GM23338 (cell line): ENCODE measurements at regions not wholly inside any gene's neighbourhood (a gene's known extent, or its start where the extent isn't known, plus 50 kb on each side); places are given as distances from the start of the nearest gene placed in this dataset.

Experiments used
- ATAC-seq: fragments of 200-7000 bp; cut with Tn5 transposase; 3 replicates; pipeline ENCODE4 v1.9.1; 2020
- DNase-seq: peaks from one replicate; pipeline ENCODE4 v3.0.0-alpha.2; 2015; ENCODE audit warnings: low spot score
- H2AFZ ChIP-seq: fragments of 200-600 bp; sonication (generic); 2 replicates; pipeline ENCODE4 v1.8.0; 2016; ENCODE audit warnings: antibody characterized with exemption, mild to moderate bottlenecking, moderate library complexity
- H3F3A ChIP-seq: fragments of 200-600 bp; sonication (generic); replicated peaks from 2 replicates; pipeline ENCODE4 v1.8.0; 2017; ENCODE audit warnings: antibody characterized with exemption, mixed run types, low read depth
- H3K27ac ChIP-seq: fragments of 200-600 bp; sonication (generic); 2 replicates; pipeline ENCODE4 v1.6.1; 2016; ENCODE audit warnings: low read depth
- H3K27me3 ChIP-seq: fragments of 200-600 bp; sonication (generic); 2 replicates; pipeline ENCODE4 v1.8.0; 2016; ENCODE audit warnings: mild to moderate bottlenecking, mixed run types, moderate library complexity; ENCODE audit not compliant: insufficient read depth
- H3K36me3 ChIP-seq: fragments of 200-600 bp; sonication (generic); 2 replicates; pipeline ENCODE4 v1.8.0; 2016; ENCODE audit warnings: mild to moderate bottlenecking; ENCODE audit not compliant: insufficient read depth
- H3K4me1 ChIP-seq: fragments of 200-600 bp; sonication (generic); 2 replicates; pipeline ENCODE4 v1.8.0; 2016; ENCODE audit warnings: mild to moderate bottlenecking, moderate library complexity; ENCODE audit not compliant: insufficient read depth
- H3K4me2 ChIP-seq: fragments of 200-600 bp; sonication (generic); 2 replicates; pipeline ENCODE4 v1.7.1; 2017; ENCODE audit warnings: mixed run types
- H3K4me3 ChIP-seq: fragments of 200-600 bp; sonication (generic); 2 replicates; pipeline ENCODE4 v1.6.1; 2016; ENCODE audit warnings: mixed run types
- H3K79me2 ChIP-seq: fragments of 200-600 bp; sonication (generic); replicated peaks from 2 replicates; pipeline ENCODE4 v1.8.0; 2017; ENCODE audit warnings: mild to moderate bottlenecking; ENCODE audit not compliant: insufficient read depth
- H3K9me2 ChIP-seq: fragments of 200-600 bp; sonication (generic); 2 replicates; pipeline ENCODE4 v1.8.0; 2017; ENCODE audit not compliant: insufficient read depth
- H4K20me1 ChIP-seq: fragments of 200-600 bp; sonication (generic); replicated peaks from 2 replicates; pipeline ENCODE4 v1.8.0; 2017; ENCODE audit warnings: mild to moderate bottlenecking; ENCODE audit not compliant: insufficient read depth
- H3K27ac Mint-ChIP-seq: 2 replicates; pipeline ENCODE4 v1.8.0; 2020; ENCODE audit warnings: inconsistent platforms, mild to moderate bottlenecking, moderate library complexity, mixed read lengths
- H3K27me3 Mint-ChIP-seq: 3 replicates; pipeline ENCODE4 v1.8.0; 2022; ENCODE audit warnings: low read depth, mild to moderate bottlenecking, moderate library complexity, mixed read lengths, inconsistent platforms; ENCODE audit not compliant: insufficient read depth, poor library complexity
- H3K36me3 Mint-ChIP-seq: 3 replicates; pipeline ENCODE4 v1.8.0; 2021; ENCODE audit warnings: low read depth, mild to moderate bottlenecking, inconsistent platforms, moderate library complexity, mixed read lengths
- H3K4me1 Mint-ChIP-seq: 3 replicates; pipeline ENCODE4 v1.8.0; 2020; ENCODE audit warnings: mild to moderate bottlenecking, inconsistent platforms, mixed read lengths
- H3K4me3 Mint-ChIP-seq: 3 replicates; pipeline ENCODE4 v1.8.0; 2021; ENCODE audit warnings: moderate library complexity, mild to moderate bottlenecking, inconsistent platforms, mixed read lengths
- H3K9me3 Mint-ChIP-seq: 3 replicates; pipeline ENCODE4 v1.8.0; 2020; ENCODE audit warnings: moderate library complexity, mild to moderate bottlenecking, inconsistent platforms, mixed read lengths
- CREB1 ChIP-seq: fragments of 250-450 bp; sonication (Bioruptor Pico); IDR thresholded peaks from 2 replicates; pipeline ENCODE4 v1.5.0; 2020; ENCODE audit warnings: low read depth, mild to moderate bottlenecking, moderate library complexity
- EZH2 ChIP-seq: fragments of 200-600 bp; sonication (generic); IDR thresholded peaks from one replicate; pipeline ENCODE4 v1.8.0; 2017; ENCODE audit warnings: antibody characterized with exemption, mild to moderate bottlenecking, low read depth; ENCODE audit not compliant: unreplicated experiment
- JUNB ChIP-seq: IDR thresholded peaks from one replicate; pipeline ENCODE4 v1.6.1; 2016; ENCODE audit warnings: antibody characterized with exemption; ENCODE audit not compliant: unreplicated experiment
- NANOG ChIP-seq: IDR thresholded peaks from 2 replicates; pipeline ENCODE4 v1.6.1; 2016; ENCODE audit warnings: antibody characterized with exemption, borderline replicate concordance
- POLR2AphosphoS5 ChIP-seq: IDR thresholded peaks from 2 replicates; pipeline ENCODE4 v1.6.1; 2016; ENCODE audit warnings: antibody characterized with exemption, low read depth
- ZNF114 ChIP-seq: fragments of 250-450 bp; sonication (Bioruptor Pico); IDR thresholded peaks from 2 replicates; pipeline ENCODE4 v1.5.0; 2020; ENCODE audit warnings: mild to moderate bottlenecking, moderate library complexity
- ZNF462 ChIP-seq: fragments of 250-450 bp; sonication (Bioruptor Pico); IDR thresholded peaks from 2 replicates; pipeline ENCODE4 v1.5.0; 2020; ENCODE audit warnings: mild to moderate bottlenecking, moderate library complexity
- TF ChIP-seq, protein P1 (sequence below): IDR thresholded peaks from one replicate; pipeline ENCODE4 v1.6.1; 2018; ENCODE audit warnings: antibody characterized with exemption; ENCODE audit not compliant: unreplicated experiment
- TF ChIP-seq, protein P2 (sequence below), 2 experiments: fragments of 200-600 bp in 1 of 2; sonication (generic) in 1 of 2; conservative IDR thresholded peaks; 2 replicates each; pipeline versions ENCODE4 v1.5.1 to v1.6.1; 2016 to 2017; ENCODE audit warnings: antibody characterized with exemption in 2 of 2, low read depth in 2 of 2, mild to moderate bottlenecking in 2 of 2, moderate library complexity in 1 of 2
- TF ChIP-seq, protein P3 (sequence below): IDR thresholded peaks from 2 replicates; pipeline ENCODE4 v1.6.1; 2016; ENCODE audit warnings: antibody characterized with exemption

DNA sequence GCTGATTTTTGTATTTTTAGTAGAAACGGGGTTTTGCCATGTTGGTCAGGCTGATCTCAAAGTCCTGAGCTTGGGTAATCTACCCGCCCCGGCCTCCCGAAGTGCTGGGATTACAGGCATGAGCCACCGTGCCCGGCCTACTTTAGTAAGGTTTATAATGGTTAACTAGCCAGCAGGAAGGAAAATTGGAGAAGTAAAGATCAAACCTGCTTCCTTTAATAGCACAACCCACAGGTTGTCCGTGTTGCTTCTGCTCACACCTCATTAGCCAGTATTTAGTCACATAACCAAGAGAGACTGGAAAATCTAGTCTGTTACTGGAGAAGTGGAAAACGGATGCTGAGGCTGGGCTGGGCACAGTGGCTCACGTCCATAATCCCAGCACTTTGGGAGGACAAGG, 51.9 kb upstream of the TBL1XR1 start:
- no peaks in the 10 kb centered on the region for H3K79me2 ChIP-seq
- H3K9me3 Mint-ChIP-seq: peaks cover 5% of the 10 kb centered on the region; the same call in 2 of the 3 replicates
- no peak overlapping the region for H2AFZ ChIP-seq
- H3K4me2 ChIP-seq: no peak overlapping the region
- no peaks in the 10 kb centered on the region for H3K9me2 ChIP-seq
- peaks cover 2% of the 10 kb centered on the region for H3K27me3 Mint-ChIP-seq
- DNase-seq (no peak), ATAC-seq (no peak)
- no peaks in the 10 kb centered on the region for H3F3A ChIP-seq
- H3K4me1 ChIP-seq: 0 out of 2 replicates have a peak, but pooled peaks cover 10% of the 10 kb centered on the region
- TF ChIP-seq POLR2AphosphoS5: no peak
- TF ChIP-seq, protein P1, sequence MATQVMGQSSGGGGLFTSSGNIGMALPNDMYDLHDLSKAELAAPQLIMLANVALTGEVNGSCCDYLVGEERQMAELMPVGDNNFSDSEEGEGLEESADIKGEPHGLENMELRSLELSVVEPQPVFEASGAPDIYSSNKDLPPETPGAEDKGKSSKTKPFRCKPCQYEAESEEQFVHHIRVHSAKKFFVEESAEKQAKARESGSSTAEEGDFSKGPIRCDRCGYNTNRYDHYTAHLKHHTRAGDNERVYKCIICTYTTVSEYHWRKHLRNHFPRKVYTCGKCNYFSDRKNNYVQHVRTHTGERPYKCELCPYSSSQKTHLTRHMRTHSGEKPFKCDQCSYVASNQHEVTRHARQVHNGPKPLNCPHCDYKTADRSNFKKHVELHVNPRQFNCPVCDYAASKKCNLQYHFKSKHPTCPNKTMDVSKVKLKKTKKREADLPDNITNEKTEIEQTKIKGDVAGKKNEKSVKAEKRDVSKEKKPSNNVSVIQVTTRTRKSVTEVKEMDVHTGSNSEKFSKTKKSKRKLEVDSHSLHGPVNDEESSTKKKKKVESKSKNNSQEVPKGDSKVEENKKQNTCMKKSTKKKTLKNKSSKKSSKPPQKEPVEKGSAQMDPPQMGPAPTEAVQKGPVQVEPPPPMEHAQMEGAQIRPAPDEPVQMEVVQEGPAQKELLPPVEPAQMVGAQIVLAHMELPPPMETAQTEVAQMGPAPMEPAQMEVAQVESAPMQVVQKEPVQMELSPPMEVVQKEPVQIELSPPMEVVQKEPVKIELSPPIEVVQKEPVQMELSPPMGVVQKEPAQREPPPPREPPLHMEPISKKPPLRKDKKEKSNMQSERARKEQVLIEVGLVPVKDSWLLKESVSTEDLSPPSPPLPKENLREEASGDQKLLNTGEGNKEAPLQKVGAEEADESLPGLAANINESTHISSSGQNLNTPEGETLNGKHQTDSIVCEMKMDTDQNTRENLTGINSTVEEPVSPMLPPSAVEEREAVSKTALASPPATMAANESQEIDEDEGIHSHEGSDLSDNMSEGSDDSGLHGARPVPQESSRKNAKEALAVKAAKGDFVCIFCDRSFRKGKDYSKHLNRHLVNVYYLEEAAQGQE: no peak
- TF ChIP-seq ZNF114 (CRISPR knock-in tag): no peak
- no peak for TF ChIP-seq NANOG
- TF ChIP-seq, protein P2, sequence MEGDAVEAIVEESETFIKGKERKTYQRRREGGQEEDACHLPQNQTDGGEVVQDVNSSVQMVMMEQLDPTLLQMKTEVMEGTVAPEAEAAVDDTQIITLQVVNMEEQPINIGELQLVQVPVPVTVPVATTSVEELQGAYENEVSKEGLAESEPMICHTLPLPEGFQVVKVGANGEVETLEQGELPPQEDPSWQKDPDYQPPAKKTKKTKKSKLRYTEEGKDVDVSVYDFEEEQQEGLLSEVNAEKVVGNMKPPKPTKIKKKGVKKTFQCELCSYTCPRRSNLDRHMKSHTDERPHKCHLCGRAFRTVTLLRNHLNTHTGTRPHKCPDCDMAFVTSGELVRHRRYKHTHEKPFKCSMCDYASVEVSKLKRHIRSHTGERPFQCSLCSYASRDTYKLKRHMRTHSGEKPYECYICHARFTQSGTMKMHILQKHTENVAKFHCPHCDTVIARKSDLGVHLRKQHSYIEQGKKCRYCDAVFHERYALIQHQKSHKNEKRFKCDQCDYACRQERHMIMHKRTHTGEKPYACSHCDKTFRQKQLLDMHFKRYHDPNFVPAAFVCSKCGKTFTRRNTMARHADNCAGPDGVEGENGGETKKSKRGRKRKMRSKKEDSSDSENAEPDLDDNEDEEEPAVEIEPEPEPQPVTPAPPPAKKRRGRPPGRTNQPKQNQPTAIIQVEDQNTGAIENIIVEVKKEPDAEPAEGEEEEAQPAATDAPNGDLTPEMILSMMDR (conservative IDR thresholded peaks at IDR 0.05; ENCODE audit: low read depth in 2 of 2): no peak
- no peak for TF ChIP-seq EZH2
- TF ChIP-seq JUNB: no peak
- TF ChIP-seq CREB1 (CRISPR knock-in tag): no peak
- TF ChIP-seq, protein P3, sequence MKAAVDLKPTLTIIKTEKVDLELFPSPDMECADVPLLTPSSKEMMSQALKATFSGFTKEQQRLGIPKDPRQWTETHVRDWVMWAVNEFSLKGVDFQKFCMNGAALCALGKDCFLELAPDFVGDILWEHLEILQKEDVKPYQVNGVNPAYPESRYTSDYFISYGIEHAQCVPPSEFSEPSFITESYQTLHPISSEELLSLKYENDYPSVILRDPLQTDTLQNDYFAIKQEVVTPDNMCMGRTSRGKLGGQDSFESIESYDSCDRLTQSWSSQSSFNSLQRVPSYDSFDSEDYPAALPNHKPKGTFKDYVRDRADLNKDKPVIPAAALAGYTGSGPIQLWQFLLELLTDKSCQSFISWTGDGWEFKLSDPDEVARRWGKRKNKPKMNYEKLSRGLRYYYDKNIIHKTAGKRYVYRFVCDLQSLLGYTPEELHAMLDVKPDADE: no peak
- no peaks in the 10 kb centered on the region for H3K36me3 ChIP-seq
- no peaks in the 10 kb centered on the region for H3K27me3 ChIP-seq
- peaks cover 6% of the 10 kb centered on the region for H3K4me1 Mint-ChIP-seq
- no peaks in the 10 kb centered on the region; the same call in 2 of the 3 replicates for H3K36me3 Mint-ChIP-seq
- H3K27ac ChIP-seq: no peak overlapping the region
- no peaks in the 10 kb centered on the region for H4K20me1 ChIP-seq
- no peak overlapping the region for H3K4me3 ChIP-seq
- no peak overlapping the region for H3K27ac Mint-ChIP-seq
- no peak overlapping the region for H3K4me3 Mint-ChIP-seq

DNA sequence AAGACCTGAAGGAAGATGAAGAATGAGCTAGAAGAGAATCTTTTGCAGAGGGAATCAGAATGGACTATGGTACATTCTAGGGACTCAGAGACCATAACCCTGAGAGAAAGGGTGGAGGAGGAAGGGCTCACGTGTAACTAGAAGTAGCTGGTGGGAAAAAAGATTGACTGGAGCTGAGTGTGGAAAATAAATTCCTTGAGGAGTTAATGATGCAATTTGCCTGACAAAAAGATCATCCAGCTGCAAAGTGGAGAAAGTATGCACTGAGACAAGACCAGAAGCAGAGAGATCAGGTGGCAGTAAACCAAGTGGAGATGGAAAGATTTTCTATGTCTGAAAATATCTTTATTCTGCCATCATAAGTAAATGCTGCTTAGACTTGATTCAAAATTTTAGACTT, 52.9 kb upstream of the TBL1XR1 start:
- peak; percentile 34 for DNase-seq
- H2AFZ ChIP-seq: peak overlapping the region; percentile 77
- no peaks in the 10 kb centered on the region for H3K36me3 ChIP-seq
- no peak overlapping the region for H3K4me3 ChIP-seq
- Mint-ChIP-seq H3K27me3 (peaks cover 2% of the 10 kb centered on the region), H3K36me3 (no peaks in the 10 kb centered on the region; the same call in 2 of the 3 replicates), H3K4me1 (peaks cover 6% of the 10 kb centered on the region), H3K27ac (peak overlapping the region; percentile 71), H3K9me3 (peaks cover 5% of the 10 kb centered on the region; the same call in 2 of the 3 replicates), H3K4me3 (no peak overlapping the region)
- H3K4me1 ChIP-seq: 0 out of 2 replicates have a peak, but pooled peaks cover 10% of the 10 kb centered on the region
- no peaks in the 10 kb centered on the region for H3F3A ChIP-seq
- ATAC-seq: no peak
- no peaks in the 10 kb centered on the region for H3K9me2 ChIP-seq
- peak overlapping the region; percentile 33; the same call in 1 of the 2 replicates for H3K4me2 ChIP-seq
- no peak overlapping the region for H3K27ac ChIP-seq
- H3K79me2 ChIP-seq: no peaks in the 10 kb centered on the region
- no peaks in the 10 kb centered on the region for H4K20me1 ChIP-seq
- H3K27me3 ChIP-seq: no peaks in the 10 kb centered on the region
- TF ChIP-seq ZNF462 (CRISPR knock-in tag) (no peak), NANOG (no peak)
